ENCODE measurements at regions not wholly inside any gene's neighbourhood (a gene's known extent, or its start where the extent isn't known, plus 50 kb on each side); places are given as distances from the start of the nearest gene placed in this dataset.

DNA sequence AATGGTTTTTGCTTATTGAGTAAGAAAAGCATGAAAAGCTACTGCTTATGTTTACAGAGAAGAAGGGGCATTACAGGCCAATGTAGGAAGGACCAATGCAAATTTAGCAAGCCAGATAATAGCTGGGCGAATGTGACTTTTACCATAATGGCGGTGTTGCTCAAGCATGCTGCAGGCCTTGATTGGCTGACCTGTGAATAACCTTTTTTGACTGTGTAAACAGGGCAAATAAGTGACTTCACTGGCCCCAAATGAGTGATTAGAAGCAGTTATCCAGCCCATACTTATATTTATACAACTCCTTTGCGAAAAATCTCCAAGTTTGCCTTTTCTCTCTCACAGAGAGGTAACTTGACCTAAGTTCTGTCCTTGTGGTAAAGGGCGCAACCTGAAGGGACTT lies 146.9 kb downstream of the SP3 start:
- Histone ChIP-seq H3K9ac (ENCODE audit: low read length) (no peak overlapping the region), H3K9me2 (replicated peaks; ENCODE audit: insufficient read depth, low read length) (no peaks in the 10 kb centered on the region), H3F3A (ENCODE audit: insufficient read depth) (no peaks in the 10 kb centered on the region), H3K27me3 (ENCODE audit: low read length) (no peaks in the 10 kb centered on the region), H3K4me2 (ENCODE audit: low read depth, low read length, poor library complexity, severe bottlenecking) (no peak overlapping the region), H4K20me1 (ENCODE audit: low read depth, low read length) (no peaks in the 10 kb centered on the region), H3K27ac (ENCODE audit: low read depth, low read length) (no peak overlapping the region), H3K79me2 (ENCODE audit: insufficient read depth, low read length) (no peaks in the 10 kb centered on the region), H3K4me3 (ENCODE audit: insufficient read depth, low read length, poor library complexity, severe bottlenecking) (no peak overlapping the region), H3K36me3 (ENCODE audit: low read length) (no peaks in the 10 kb centered on the region), H3K9me3 (ENCODE audit: insufficient read depth, low read length) (no peaks in the 10 kb centered on the region), H2AFZ (ENCODE audit: low read depth, low read length, severe bottlenecking) (no peak overlapping the region)
- no peak for TF ChIP-seq EZH2phosphoT487 (conservative IDR thresholded peaks at IDR 0.05; ENCODE audit: low read length)
- TF ChIP-seq CTCF (IDR thresholded peaks at IDR 0.05; ENCODE audit: insufficient read depth, low read length, poor library complexity, severe bottlenecking), result no peak

GRCh38 chr2:173819852-173820251 lies 145.3 kb downstream of the SP3 start:
- no peak overlapping the region for H3K27ac ChIP-seq (ENCODE audit: low read depth, low read length)
- no peak overlapping the region for H2AFZ ChIP-seq (ENCODE audit: low read depth, low read length, severe bottlenecking)
- no peak overlapping the region for H3K9ac ChIP-seq (ENCODE audit: low read length)
- no peaks in the 10 kb centered on the region for H3K79me2 ChIP-seq (ENCODE audit: insufficient read depth, low read length)
- no peak overlapping the region for H3K4me3 ChIP-seq (ENCODE audit: insufficient read depth, low read length, poor library complexity, severe bottlenecking)
- H4K20me1 ChIP-seq (ENCODE audit: low read depth, low read length), result no peaks in the 10 kb centered on the region
- no peaks in the 10 kb centered on the region for H3K9me2 ChIP-seq (replicated peaks; ENCODE audit: insufficient read depth, low read length)
- no peaks in the 10 kb centered on the region for H3K36me3 ChIP-seq (ENCODE audit: low read length)
- no peak overlapping the region for H3K4me2 ChIP-seq (ENCODE audit: low read depth, low read length, poor library complexity, severe bottlenecking)
- H3K27me3 ChIP-seq (ENCODE audit: low read length), result no peaks in the 10 kb centered on the region
- H3F3A ChIP-seq (ENCODE audit: insufficient read depth), result no peaks in the 10 kb centered on the region
- H3K9me3 ChIP-seq (ENCODE audit: insufficient read depth, low read length), result no peaks in the 10 kb centered on the region
- TF ChIP-seq CTCF (IDR thresholded peaks at IDR 0.05; ENCODE audit: insufficient read depth, low read length, poor library complexity, severe bottlenecking) (no peak), EZH2phosphoT487 (conservative IDR thresholded peaks at IDR 0.05; ENCODE audit: low read length) (no peak)

DNA sequence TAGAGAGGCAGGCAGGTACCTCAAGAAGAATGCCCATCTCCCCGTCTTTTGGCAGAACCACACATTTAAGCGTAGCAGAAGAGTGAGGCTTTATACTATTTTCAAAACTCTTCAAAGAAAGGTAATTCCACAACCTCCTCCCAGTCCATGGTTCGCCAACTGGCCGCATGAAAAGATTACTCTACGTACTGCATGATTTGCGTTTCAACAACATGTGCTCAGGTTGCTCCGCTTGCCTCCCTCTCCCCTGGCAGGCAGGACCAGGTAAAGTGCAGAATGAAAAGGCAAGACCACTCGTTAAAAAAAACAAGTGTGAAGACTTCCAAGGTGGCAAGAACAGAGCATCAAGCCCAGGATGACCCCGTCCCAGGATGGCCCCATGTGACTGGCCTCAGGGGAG lies 143.7 kb downstream of the SP3 start:
- TF ChIP-seq CTCF (IDR thresholded peaks at IDR 0.05; ENCODE audit: insufficient read depth, low read length, poor library complexity, severe bottlenecking) (no peak), EZH2phosphoT487 (conservative IDR thresholded peaks at IDR 0.05; ENCODE audit: low read length) (no peak)
- H2AFZ ChIP-seq (ENCODE audit: low read depth, low read length, severe bottlenecking), result no peak overlapping the region
- H3K4me3 ChIP-seq (ENCODE audit: insufficient read depth, low read length, poor library complexity, severe bottlenecking), result no peak overlapping the region
- no peaks in the 10 kb centered on the region for H3K79me2 ChIP-seq (ENCODE audit: insufficient read depth, low read length)
- no peak overlapping the region for H3K9ac ChIP-seq (ENCODE audit: low read length)
- H3F3A ChIP-seq (ENCODE audit: insufficient read depth), result no peaks in the 10 kb centered on the region
- H4K20me1 ChIP-seq (ENCODE audit: low read depth, low read length), result no peaks in the 10 kb centered on the region
- H3K27ac ChIP-seq (ENCODE audit: low read depth, low read length), result no peak overlapping the region
- no peaks in the 10 kb centered on the region for H3K9me3 ChIP-seq (ENCODE audit: insufficient read depth, low read length)
- no peaks in the 10 kb centered on the region for H3K9me2 ChIP-seq (replicated peaks; ENCODE audit: insufficient read depth, low read length)
- no peaks in the 10 kb centered on the region for H3K36me3 ChIP-seq (ENCODE audit: low read length)
- no peak overlapping the region for H3K4me2 ChIP-seq (ENCODE audit: low read depth, low read length, poor library complexity, severe bottlenecking)
- no peaks in the 10 kb centered on the region for H3K27me3 ChIP-seq (ENCODE audit: low read length)
